ENCODE measurements at regions not wholly inside any gene's neighbourhood (a gene's known extent, or its start where the extent isn't known, plus 50 kb on each side); places are given as distances from the start of the nearest gene placed in this dataset.

DNA sequence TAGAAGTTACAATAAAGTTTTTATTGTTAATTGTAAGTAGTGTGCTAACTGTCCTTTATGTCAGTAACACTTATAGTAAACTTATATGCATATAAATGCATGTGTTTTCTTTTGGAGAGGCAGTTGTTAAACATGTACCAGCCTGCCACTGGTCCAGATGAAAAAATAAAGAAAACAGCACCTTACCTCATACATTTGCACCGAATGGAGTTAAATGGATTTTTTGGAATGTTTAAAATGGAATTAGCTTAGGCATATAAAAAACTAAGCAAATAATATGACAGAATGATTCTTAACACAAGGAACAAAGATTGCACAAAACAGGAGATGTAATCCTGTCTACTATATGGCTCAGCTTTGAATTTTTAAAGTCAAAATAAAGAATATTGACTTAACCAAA, 50.2 kb upstream of the ALDH1A3 start:
- no peak overlapping the region for H3K27ac ChIP-seq (ENCODE audit: low read length)
- H2AFZ ChIP-seq (ENCODE audit: low read depth, low read length): no peak overlapping the region
- H4K20me1 ChIP-seq (ENCODE audit: insufficient read depth, low read length): no peaks in the 10 kb centered on the region
- TF ChIP-seq EZH2 (IDR thresholded peaks at IDR 0.05; ENCODE audit: borderline replicate concordance, low read depth, low read length, severe bottlenecking): no peak
- TF ChIP-seq, protein P1, sequence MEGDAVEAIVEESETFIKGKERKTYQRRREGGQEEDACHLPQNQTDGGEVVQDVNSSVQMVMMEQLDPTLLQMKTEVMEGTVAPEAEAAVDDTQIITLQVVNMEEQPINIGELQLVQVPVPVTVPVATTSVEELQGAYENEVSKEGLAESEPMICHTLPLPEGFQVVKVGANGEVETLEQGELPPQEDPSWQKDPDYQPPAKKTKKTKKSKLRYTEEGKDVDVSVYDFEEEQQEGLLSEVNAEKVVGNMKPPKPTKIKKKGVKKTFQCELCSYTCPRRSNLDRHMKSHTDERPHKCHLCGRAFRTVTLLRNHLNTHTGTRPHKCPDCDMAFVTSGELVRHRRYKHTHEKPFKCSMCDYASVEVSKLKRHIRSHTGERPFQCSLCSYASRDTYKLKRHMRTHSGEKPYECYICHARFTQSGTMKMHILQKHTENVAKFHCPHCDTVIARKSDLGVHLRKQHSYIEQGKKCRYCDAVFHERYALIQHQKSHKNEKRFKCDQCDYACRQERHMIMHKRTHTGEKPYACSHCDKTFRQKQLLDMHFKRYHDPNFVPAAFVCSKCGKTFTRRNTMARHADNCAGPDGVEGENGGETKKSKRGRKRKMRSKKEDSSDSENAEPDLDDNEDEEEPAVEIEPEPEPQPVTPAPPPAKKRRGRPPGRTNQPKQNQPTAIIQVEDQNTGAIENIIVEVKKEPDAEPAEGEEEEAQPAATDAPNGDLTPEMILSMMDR (IDR thresholded peaks at IDR 0.05; ENCODE audit: borderline replicate concordance, extremely low read depth, low read length, poor library complexity, severe bottlenecking): no peak
- H3K27me3 ChIP-seq (ENCODE audit: insufficient read depth, low read length, poor library complexity): peaks cover 4% of the 10 kb centered on the region
- no peak overlapping the region for H3K4me3 ChIP-seq (ENCODE audit: low read depth in 1 of 2, low read length in 2 of 2)
- H3K9me3 ChIP-seq (ENCODE audit: insufficient read depth, low read length, severe bottlenecking): no peaks in the 10 kb centered on the region
- no peaks in the 10 kb centered on the region for H3K4me1 ChIP-seq (ENCODE audit: insufficient read depth, low read length)
- H3K4me2 ChIP-seq (ENCODE audit: insufficient read depth, low read length): no peak overlapping the region
- ATAC-seq (ENCODE audit: insufficient read depth, low read depth): no peak
- H3K79me2 ChIP-seq (ENCODE audit: insufficient read depth, low read length): no peaks in the 10 kb centered on the region
- H3K9ac ChIP-seq (ENCODE audit: low read depth, low read length): no peak overlapping the region
- DNase-seq: no peak
- no peaks in the 10 kb centered on the region for H3K36me3 ChIP-seq (ENCODE audit: insufficient read depth, low read length)
